Astrocyte of the spinal cord (primary cell): ENCODE measurements at regions not wholly inside any gene's neighbourhood (a gene's known extent, or its start where the extent isn't known, plus 50 kb on each side); places are given as distances from the start of the nearest gene placed in this dataset.

Experiments used
- DNase-seq: peaks from one replicate; pipeline ENCODE4 v3.0.0; 2011; ENCODE audit warnings: low read depth, low spot score
- H3K4me3 ChIP-seq: 2 replicates; pipeline ENCODE4 v1.5.1; 2011; ENCODE audit warnings: low read depth, mild to moderate bottlenecking, low read length, moderate library complexity
- in situ Hi-C: cut with HindIII; loops from 2 replicates; pipeline ENCODE4 v1.10.0; 2017; ENCODE audit warnings: low sequenced_read_pairs
- TF ChIP-seq, protein P1 (sequence below): IDR thresholded peaks from 2 replicates; pipeline ENCODE4 v1.5.1; 2012; ENCODE audit warnings: low read depth, mild to moderate bottlenecking, low read length, inconsistent platforms

GRCh38 chr22:26890870-26891269 is 233.5 kb downstream of the MIAT start:
- TF ChIP-seq, protein P1, sequence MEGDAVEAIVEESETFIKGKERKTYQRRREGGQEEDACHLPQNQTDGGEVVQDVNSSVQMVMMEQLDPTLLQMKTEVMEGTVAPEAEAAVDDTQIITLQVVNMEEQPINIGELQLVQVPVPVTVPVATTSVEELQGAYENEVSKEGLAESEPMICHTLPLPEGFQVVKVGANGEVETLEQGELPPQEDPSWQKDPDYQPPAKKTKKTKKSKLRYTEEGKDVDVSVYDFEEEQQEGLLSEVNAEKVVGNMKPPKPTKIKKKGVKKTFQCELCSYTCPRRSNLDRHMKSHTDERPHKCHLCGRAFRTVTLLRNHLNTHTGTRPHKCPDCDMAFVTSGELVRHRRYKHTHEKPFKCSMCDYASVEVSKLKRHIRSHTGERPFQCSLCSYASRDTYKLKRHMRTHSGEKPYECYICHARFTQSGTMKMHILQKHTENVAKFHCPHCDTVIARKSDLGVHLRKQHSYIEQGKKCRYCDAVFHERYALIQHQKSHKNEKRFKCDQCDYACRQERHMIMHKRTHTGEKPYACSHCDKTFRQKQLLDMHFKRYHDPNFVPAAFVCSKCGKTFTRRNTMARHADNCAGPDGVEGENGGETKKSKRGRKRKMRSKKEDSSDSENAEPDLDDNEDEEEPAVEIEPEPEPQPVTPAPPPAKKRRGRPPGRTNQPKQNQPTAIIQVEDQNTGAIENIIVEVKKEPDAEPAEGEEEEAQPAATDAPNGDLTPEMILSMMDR, result peak; percentile 7
- no peak overlapping the region for H3K4me3 ChIP-seq
- in situ Hi-C loops, result no loop called here
- no peak for DNase-seq

DNA sequence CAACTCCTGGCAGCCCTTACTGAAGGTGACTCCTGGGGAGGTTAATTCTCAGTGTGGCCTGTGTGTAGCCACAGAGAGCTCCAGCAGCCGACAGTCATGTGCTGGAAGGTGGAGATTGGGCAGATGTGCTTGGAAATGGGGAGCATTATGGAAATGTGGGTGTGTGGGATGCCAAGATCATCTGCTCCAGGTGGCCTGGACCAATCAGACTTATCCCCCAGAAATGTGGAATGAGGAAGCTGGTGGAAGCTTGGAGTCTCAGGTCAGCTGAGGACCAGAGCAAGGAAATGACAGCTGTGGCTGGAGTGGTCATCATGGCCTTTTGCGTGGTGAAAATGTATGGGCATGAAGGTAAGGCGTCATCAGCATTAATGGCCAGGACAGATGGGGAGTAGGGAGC is 234.0 kb downstream of the MIAT start:
- peak; percentile 31 for DNase-seq
- TF ChIP-seq, protein P1, result no peak
- in situ Hi-C loops, result no loop called here
- H3K4me3 ChIP-seq, result no peak overlapping the region

DNA sequence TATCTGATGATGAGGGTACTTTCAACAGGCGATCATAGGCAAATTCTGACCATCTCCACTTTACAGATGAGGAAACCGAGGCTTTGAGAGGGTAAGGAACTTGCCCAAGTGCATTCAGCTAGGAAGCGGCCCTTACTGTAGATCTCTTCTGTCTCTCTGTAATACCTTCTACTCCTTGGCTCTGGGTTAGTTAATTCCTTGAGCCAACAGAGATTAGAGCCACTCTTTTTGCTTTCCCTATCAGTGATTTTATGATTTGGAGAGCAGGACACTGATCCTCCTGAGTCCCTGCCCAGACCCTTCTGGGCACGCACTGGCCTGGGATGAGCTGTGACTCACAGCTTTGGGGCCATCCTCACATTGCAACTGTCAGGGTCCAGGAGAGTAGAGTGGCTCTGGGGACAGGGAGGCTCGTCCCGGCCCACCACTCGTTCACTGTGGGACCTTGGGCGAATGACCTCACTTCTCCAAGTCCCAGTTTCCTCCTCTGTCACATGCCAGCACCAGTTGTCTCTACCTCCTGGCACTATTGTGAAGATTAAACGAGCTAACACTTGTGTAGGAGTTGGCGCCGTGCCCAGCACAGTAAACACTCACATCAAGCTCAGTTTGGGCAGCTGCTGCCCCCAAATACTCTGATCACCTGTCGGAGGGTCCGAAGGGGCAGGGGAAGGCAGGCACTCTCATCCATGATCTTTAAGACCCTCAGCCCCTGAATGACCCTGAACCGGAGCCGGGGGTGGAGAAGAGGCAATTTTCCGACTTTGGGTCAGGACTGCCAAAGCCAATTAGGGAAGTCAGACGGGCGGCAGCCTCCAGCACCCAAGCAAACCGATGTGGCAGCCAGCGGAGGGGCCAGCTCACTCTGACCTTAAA is 235.0 kb downstream of the MIAT start:
- H3K4me3 ChIP-seq, result no peak overlapping the region
- TF ChIP-seq, protein P1, result no peak
- in situ Hi-C loops, result no loop called here
- no peak for DNase-seq

- in situ Hi-C loops, result no loop called here
- no peak for DNase-seq
- H3K4me3 ChIP-seq, result no peak overlapping the region
- TF ChIP-seq, protein P1, result no peak
Observed at GRCh38 chr22:26893173-26894110, 236.1 kb downstream of the MIAT start.

GRCh38 chr22:26894362-26894761 is 237.0 kb downstream of the MIAT start:
- in situ Hi-C loops, result no loop called here
- TF ChIP-seq, protein P1, result no peak
- H3K4me3 ChIP-seq, result no peak overlapping the region
- no peak for DNase-seq

GRCh38 chr22:26894766-26895485 is 237.5 kb downstream of the MIAT start:
- DNase-seq, result peak; percentile 95
- H3K4me3 ChIP-seq, result no peak overlapping the region
- in situ Hi-C loops, result no loop called here
- TF ChIP-seq, protein P1, result no peak
